Heart right ventricle (tissue), 16 donors: ENCODE measurements at regions not wholly inside any gene's neighbourhood (a gene's known extent, or its start where the extent isn't known, plus 50 kb on each side); places are given as distances from the start of the nearest gene placed in this dataset.

ENCODE experiments used
- ATAC-seq, 8 donors: fragments of 200-7000 bp; cut with Tn5 transposase; one replicate each; pipeline ENCODE4 v1.9.1; 2020; ENCODE audit warnings: mild to moderate bottlenecking in 8 of 8, moderate library complexity in 8 of 8, moderate number of reproducible peaks in 1 of 8
- DNase-seq, 2 donors: peaks; one replicate each; pipeline ENCODE4 v3.0.0-alpha.2; 2020
- H3K27ac ChIP-seq, 10 donors: fragments of 200-600 bp; sonication (generic) in 2 of 10; one replicate each; pipeline versions ENCODE4 v1.5.0 to v1.8.0; 2020 to 2022; ENCODE audit warnings: mild to moderate bottlenecking in 3 of 10
- H3K27me3 ChIP-seq, 7 donors: fragments of 200-600 bp; one replicate each; pipeline ENCODE4 v1.8.0; 2021 to 2022; ENCODE audit warnings: mild to moderate bottlenecking in 2 of 7
- H3K36me3 ChIP-seq, 9 donors: fragments of 200-600 bp; sonication (generic) in 1 of 9; one replicate each; pipeline versions ENCODE4 v1.5.0 to v1.8.0; 2020 to 2022; ENCODE audit warnings: mild to moderate bottlenecking in 2 of 9
- H3K4me1 ChIP-seq, 9 donors: fragments of 200-600 bp; sonication (generic) in 1 of 9; one replicate each; pipeline versions ENCODE4 v1.5.0 to v1.8.0; 2020 to 2022; ENCODE audit warnings: mild to moderate bottlenecking in 4 of 9
- H3K4me3 ChIP-seq, 10 donors: fragments of 200-600 bp; sonication (generic) in 2 of 10; one replicate each; pipeline versions ENCODE4 v1.5.0 to v1.8.0; 2020 to 2022; ENCODE audit warnings: mild to moderate bottlenecking in 7 of 10, moderate library complexity in 2 of 10
- H3K9me3 ChIP-seq, 11 donors: fragments of 200-600 bp in 10 of 11; sonication (generic) in 2 of 11; one replicate each; pipeline versions ENCODE4 v1.5.0 to v1.8.0; 2013 to 2022; ENCODE audit warnings: mild to moderate bottlenecking in 2 of 11, control low read depth in 1 of 11, moderate library complexity in 1 of 11
- WGBS, 2 donors: extraction: QIAGEN DNeasy Blood & Tissue Kit; methylation state at CpG; one replicate each; pipeline ENCODE4 v1.1.7; 2013; ENCODE audit warnings: inconsistent platforms in 1 of 2; 5-methylcytosine and 5-hydroxymethylcytosine counted together
- intact Hi-C, 10 donors: fragments of 100-400 bp; cut with DNase I; formaldehyde crosslinking; loops; one replicate each; pipeline versions ENCODE4 v1.11.1 to v1.14.2; 2022
- TF ChIP-seq, protein P1 (sequence below), 9 donors: fragments of 200-600 bp; sonication (generic) in 2 of 9; IDR thresholded peaks; one replicate each; pipeline versions ENCODE4 v1.5.0 to v1.8.0; 2021 to 2022; ENCODE audit warnings: antibody characterized with exemption in 9 of 9, mild to moderate bottlenecking in 5 of 9, moderate library complexity in 1 of 9
- donor health status: Arrhythmogenic right ventricular cardiomyopathy.
- donor health status: ischemic (EF 13 %, LVEDD 7.1; RV severe dilation, severe dysfunction).
- donor health status: healthy with polysubstance abuse.
- donor health status: DM: no; HTN: yes; CAD: no.
- donor health status: DM: no; HTN: no; CAD: no.
- donor health status: ischemic (EF 25% LVEDD 6.9; RV normal size, moderate dysfunction).
- donor health status: ischemic (EF 25% LVEDD 5.7; RV mildly dilated, moderate dysfunction).
- donor health status: healthy.
- donor health status: DM: yes; HTN: yes; CAD: no.
- donor health status: Ischemic cardiomyopathy.
- donor health status: ischemic (EF 35%, LVEDD 5.7; RV mildly dilated, moderate dysfunction).
- donor health status: nonischemic (EF 11% LVEDD 7.7; RV severe dilation, severe dysfunction).
- donor health status: DM: yes; HTN: yes; CAD: no.
- donor health status: PGD.
- donor health status: ischemic (EF 29% LVEDD 5.4; RV normal size, mild dysfunction).
- donor health status: nonischemic (EF 23%, LVEDD 6.1; RV moderate dilation, normal function).

- peaks cover 5 to 47% (median 31%) of the 10 kb centered on the region in 9 donors for H3K4me1 ChIP-seq
- WGBS, 2 donors, result 28 to 65% methylated on average over 1 of the region's 1 CpG
- intact Hi-C loops, result loop anchor here in 7 of 10 donors (1.0 to 10.0 kb wide), 6 partner anchors 41 to 169 kb away; no protein-coding TSS in a partner anchor
Observed at GRCh38 chr2:203651621-203652020, 54.8 kb upstream of the CD28 start.

DNA sequence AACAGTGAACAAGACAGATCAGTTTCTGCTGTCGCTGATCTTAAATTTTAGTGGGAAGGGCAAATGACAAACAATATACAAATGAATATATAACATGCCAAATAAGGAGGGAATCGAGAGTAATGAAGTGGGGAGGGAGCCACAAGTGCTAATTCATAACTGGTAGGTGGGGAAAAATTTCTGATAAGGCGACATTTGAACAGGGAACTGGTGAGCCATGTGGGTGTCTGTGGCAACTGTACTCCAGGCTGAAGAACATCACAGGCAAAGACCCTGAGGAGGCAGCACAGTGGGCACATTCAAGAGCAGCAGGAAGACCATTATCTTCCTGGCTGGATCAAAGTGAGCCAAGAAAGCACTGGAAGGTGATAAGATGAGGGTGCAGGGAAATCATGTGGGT is 51.6 kb upstream of the CD28 start:
- TF ChIP-seq, protein P1, sequence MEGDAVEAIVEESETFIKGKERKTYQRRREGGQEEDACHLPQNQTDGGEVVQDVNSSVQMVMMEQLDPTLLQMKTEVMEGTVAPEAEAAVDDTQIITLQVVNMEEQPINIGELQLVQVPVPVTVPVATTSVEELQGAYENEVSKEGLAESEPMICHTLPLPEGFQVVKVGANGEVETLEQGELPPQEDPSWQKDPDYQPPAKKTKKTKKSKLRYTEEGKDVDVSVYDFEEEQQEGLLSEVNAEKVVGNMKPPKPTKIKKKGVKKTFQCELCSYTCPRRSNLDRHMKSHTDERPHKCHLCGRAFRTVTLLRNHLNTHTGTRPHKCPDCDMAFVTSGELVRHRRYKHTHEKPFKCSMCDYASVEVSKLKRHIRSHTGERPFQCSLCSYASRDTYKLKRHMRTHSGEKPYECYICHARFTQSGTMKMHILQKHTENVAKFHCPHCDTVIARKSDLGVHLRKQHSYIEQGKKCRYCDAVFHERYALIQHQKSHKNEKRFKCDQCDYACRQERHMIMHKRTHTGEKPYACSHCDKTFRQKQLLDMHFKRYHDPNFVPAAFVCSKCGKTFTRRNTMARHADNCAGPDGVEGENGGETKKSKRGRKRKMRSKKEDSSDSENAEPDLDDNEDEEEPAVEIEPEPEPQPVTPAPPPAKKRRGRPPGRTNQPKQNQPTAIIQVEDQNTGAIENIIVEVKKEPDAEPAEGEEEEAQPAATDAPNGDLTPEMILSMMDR (IDR thresholded peaks at IDR 0.05), result no peak
- intact Hi-C loops, result loop anchor here in 5 of 10 donors (5.0 to 10.0 kb wide), 4 partner anchors 37 to 173 kb away; no protein-coding TSS in a partner anchor
- no peak overlapping the region for H3K27ac ChIP-seq
- no peak for ATAC-seq
- peaks cover 5 to 52% (median 20%) of the 10 kb centered on the region in 9 donors for H3K4me1 ChIP-seq
- H3K4me3 ChIP-seq, result no peak overlapping the region
- 92 to 95% methylated on average over 3 of the region's 3 CpGs for WGBS, 2 donors
- no peak for DNase-seq
- H3K9me3 ChIP-seq, result no peaks in the 10 kb centered on the region
- no peaks in the 10 kb centered on the region for H3K27me3 ChIP-seq
- no peaks in the 10 kb centered on the region for H3K36me3 ChIP-seq

More at GRCh38 chr2:203651621-203652020, 54.8 kb upstream of the CD28 start:
- Histone ChIP-seq H3K27me3 (no peaks in the 10 kb centered on the region), H3K36me3 (no peaks in the 10 kb centered on the region), H3K4me3 (no peak overlapping the region), H3K27ac (peak overlapping the region in 4 of 10 donors; percentile 7 to 64 (median 37)), H3K9me3 (no peaks in the 10 kb centered on the region)
- DNase-seq (no peak), ATAC-seq (no peak)
- TF ChIP-seq, protein P1 (IDR thresholded peaks at IDR 0.05), result peak in 1 of 9 donors; percentile 0

- no peak overlapping the region for H3K4me3 ChIP-seq
- 67 to 71% methylated on average over 10 of the region's 10 CpGs for WGBS, 2 donors
- ATAC-seq, result peak; percentile 53 to 87 (median 72)
- peak overlapping the region in 6 of 10 donors; percentile 15 to 70 (median 34) for H3K27ac ChIP-seq
- peaks cover 0 to 43% (median under 1%) of the 10 kb centered on the region in 9 donors for H3K4me1 ChIP-seq
- H3K36me3 ChIP-seq, result no peaks in the 10 kb centered on the region
- intact Hi-C loops, result loop anchor here in 3 of 10 donors (10.0 kb wide), 2 partner anchors 158 to 172 kb away; no protein-coding TSS in a partner anchor
- TF ChIP-seq, protein P1 (IDR thresholded peaks at IDR 0.05), result no peak
- peak in 1 of 2 donors; percentile 32 for DNase-seq
- no peaks in the 10 kb centered on the region for H3K9me3 ChIP-seq
- H3K27me3 ChIP-seq, result no peaks in the 10 kb centered on the region
Observed at GRCh38 chr2:203656522-203657287, 49.7 kb upstream of the CD28 start.
